ENCODE measurements at regions not wholly inside any gene's neighbourhood (a gene's known extent, or its start where the extent isn't known, plus 50 kb on each side); places are given as distances from the start of the nearest gene placed in this dataset.

- DNase-seq = no peak
Measured at GRCh38 chr11:76276046-76276780, 69.9 kb upstream of the WNT11 start.

GRCh38 chr11:76275446-76275845 lies 69.1 kb upstream of the WNT11 start:
- DNase-seq = no peak

GRCh38 chr11:76271068-76271467 lies 64.8 kb upstream of the WNT11 start:
- DNase-seq = no peak

- DNase-seq = no peak
Measured at GRCh38 chr11:76270389-76270788, 64.1 kb upstream of the WNT11 start.

GRCh38 chr11:76269661-76270261 lies 63.5 kb upstream of the WNT11 start:
- no peak for DNase-seq

- no peak for DNase-seq
Measured at GRCh38 chr11:76269247-76269646, 62.9 kb upstream of the WNT11 start.

- DNase-seq = no peak
Measured at GRCh38 chr11:76268498-76268897, 62.2 kb upstream of the WNT11 start.

GRCh38 chr11:76267556-76267955 lies 61.3 kb upstream of the WNT11 start:
- DNase-seq = no peak

- DNase-seq = no peak
Measured at GRCh38 chr11:76266286-76267100, 60.2 kb upstream of the WNT11 start.

- DNase-seq = no peak
Measured at GRCh38 chr11:76265771-76266241, 59.5 kb upstream of the WNT11 start.

- no peak for DNase-seq
Measured at GRCh38 chr11:76263657-76264056, 57.4 kb upstream of the WNT11 start.

GRCh38 chr11:76263166-76263565 lies 56.9 kb upstream of the WNT11 start:
- DNase-seq = peak; percentile 11

- DNase-seq = no peak
Measured at GRCh38 chr11:76260296-76260925, 54.1 kb upstream of the WNT11 start.

GRCh38 chr11:76259299-76259908 lies 53.1 kb upstream of the WNT11 start:
- no peak for DNase-seq

- no peak for DNase-seq
Measured at GRCh38 chr11:76257074-76257719, 50.9 kb upstream of the WNT11 start.

GRCh38 chr11:76256448-76256847 lies 50.1 kb upstream of the WNT11 start:
- no peak for DNase-seq

All from midbrain (tissue), 1 donor.